ENCODE measurements at regions not wholly inside any gene's neighbourhood (a gene's known extent, or its start where the extent isn't known, plus 50 kb on each side); places are given as distances from the start of the nearest gene placed in this dataset.
"Not testable (repeated sequence)": the region's sequence is repeated elsewhere in the genome, so short reads cannot be mapped to it uniquely, and the experiment has no call there.

DNA sequence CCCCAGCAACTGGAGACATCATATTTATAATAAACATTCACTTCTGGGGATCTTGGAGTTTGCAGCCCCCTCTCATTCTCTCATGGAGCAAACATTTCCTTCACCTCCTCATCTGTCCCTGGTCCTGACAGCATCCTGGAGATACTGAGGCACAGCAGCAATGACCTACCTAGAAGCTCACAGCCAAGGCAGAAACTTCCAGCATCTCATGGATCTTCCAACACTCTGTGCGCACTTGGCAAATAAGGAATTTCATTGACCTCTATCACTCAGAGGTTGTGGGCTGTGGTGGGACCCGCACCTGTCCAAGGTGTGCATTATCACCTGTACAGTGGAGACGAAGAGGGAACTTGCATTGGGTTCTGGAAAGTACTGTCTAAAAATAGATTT lies 109.8 kb downstream of the GGTLC2 start:
- H3K27me3 ChIP-seq (ENCODE audit: control insufficient read depth, insufficient read depth, low read length), result peaks cover 56% of the 10 kb centered on the region
- no peak overlapping the region for H3K9ac ChIP-seq (ENCODE audit: low read depth, low read length)
- H3K4me1 ChIP-seq (ENCODE audit: control insufficient read depth, insufficient read depth, low read length), result no peaks in the 10 kb centered on the region
- H3K9me3 ChIP-seq (ENCODE audit: control insufficient read depth, insufficient read depth, low read length), result no peaks in the 10 kb centered on the region
- H3K4me3 ChIP-seq (ENCODE audit: low read depth, low read length), result no peak overlapping the region
- H3K36me3 ChIP-seq (ENCODE audit: control insufficient read depth, insufficient read depth, low read length), result no peaks in the 10 kb centered on the region
- no peak overlapping the region for H3K27ac ChIP-seq (ENCODE audit: low read depth, low read length)

- no peaks in the 10 kb centered on the region for H3K4me1 ChIP-seq (ENCODE audit: control insufficient read depth, insufficient read depth, low read length)
- H3K27ac ChIP-seq (ENCODE audit: low read depth, low read length), result no peak overlapping the region
- no peak overlapping the region for H3K4me3 ChIP-seq (ENCODE audit: low read depth, low read length)
- H3K27me3 ChIP-seq (ENCODE audit: control insufficient read depth, insufficient read depth, low read length), result peaks cover 59% of the 10 kb centered on the region
- no peaks in the 10 kb centered on the region for H3K36me3 ChIP-seq (ENCODE audit: control insufficient read depth, insufficient read depth, low read length)
- no peaks in the 10 kb centered on the region for H3K9me3 ChIP-seq (ENCODE audit: control insufficient read depth, insufficient read depth, low read length)
- no peak overlapping the region for H3K9ac ChIP-seq (ENCODE audit: low read depth, low read length)
Measured at GRCh38 chr22:22754961-22755777, 110.8 kb downstream of the GGTLC2 start.

DNA sequence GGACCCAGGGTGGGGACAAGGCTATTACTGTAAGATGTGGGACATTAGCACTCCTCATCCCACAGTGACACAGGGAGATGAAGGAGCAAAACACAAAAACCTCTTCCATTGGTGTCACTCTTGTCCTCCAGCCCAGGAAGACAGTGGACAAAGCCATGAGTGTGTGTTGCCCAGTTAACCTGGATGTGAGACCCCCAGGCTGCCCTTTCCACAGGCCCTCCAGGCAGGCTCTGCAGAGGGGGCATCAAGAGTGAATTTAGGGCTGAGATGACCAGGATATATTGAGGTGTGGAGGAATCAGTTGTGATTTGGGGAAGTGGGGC lies 111.3 kb downstream of the GGTLC2 start:
- H3K27me3 ChIP-seq (ENCODE audit: control insufficient read depth, insufficient read depth, low read length), result peaks cover 62% of the 10 kb centered on the region
- H3K4me1 ChIP-seq (ENCODE audit: control insufficient read depth, insufficient read depth, low read length), result no peaks in the 10 kb centered on the region
- H3K4me3 ChIP-seq (ENCODE audit: low read depth, low read length), result no peak overlapping the region
- no peak overlapping the region for H3K27ac ChIP-seq (ENCODE audit: low read depth, low read length)
- H3K9ac ChIP-seq (ENCODE audit: low read depth, low read length), result no peak overlapping the region
- no peaks in the 10 kb centered on the region for H3K9me3 ChIP-seq (ENCODE audit: control insufficient read depth, insufficient read depth, low read length)
- no peaks in the 10 kb centered on the region for H3K36me3 ChIP-seq (ENCODE audit: control insufficient read depth, insufficient read depth, low read length)

- no peak overlapping the region for H3K9ac ChIP-seq (ENCODE audit: low read depth, low read length)
- H3K4me3 ChIP-seq (ENCODE audit: low read depth, low read length), result no peak overlapping the region
- no peaks in the 10 kb centered on the region for H3K9me3 ChIP-seq (ENCODE audit: control insufficient read depth, insufficient read depth, low read length)
- no peaks in the 10 kb centered on the region for H3K36me3 ChIP-seq (ENCODE audit: control insufficient read depth, insufficient read depth, low read length)
- no peak overlapping the region for H3K27ac ChIP-seq (ENCODE audit: low read depth, low read length)
- peaks cover 58% of the 10 kb centered on the region for H3K27me3 ChIP-seq (ENCODE audit: control insufficient read depth, insufficient read depth, low read length)
- no peaks in the 10 kb centered on the region for H3K4me1 ChIP-seq (ENCODE audit: control insufficient read depth, insufficient read depth, low read length)
Measured at GRCh38 chr22:22756109-22756508, 111.7 kb downstream of the GGTLC2 start.

DNA sequence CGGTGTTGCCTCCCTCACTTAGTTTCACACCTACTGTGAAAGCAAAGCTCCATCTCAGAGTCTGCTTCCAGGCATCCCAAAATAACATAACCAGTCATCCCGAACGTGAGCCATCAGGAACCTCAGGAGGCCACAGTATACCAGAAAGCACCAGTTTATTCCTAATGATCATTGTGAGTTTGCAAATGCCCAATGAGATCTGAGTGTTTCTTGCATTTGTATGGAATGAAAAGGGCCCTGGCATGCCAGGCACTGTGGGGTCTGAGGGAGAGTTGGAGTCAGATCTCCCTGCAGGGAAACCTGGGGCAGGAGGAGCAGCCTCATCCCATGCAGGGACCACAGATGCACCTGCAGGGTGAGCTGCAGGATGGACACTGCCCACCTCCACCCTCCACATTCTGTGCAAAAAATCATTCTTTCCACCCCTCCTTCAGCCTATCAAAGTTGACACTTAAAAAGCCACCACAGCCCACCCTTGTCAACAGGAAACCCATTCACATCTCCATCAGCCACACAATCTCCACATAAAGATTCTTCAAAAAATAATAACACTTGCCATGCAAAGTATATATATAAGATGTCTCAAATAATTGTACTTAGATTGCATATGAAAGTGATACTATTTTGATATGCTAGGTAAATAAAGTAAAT lies 112.3 kb downstream of the GGTLC2 start:
- not testable (repeated sequence) for H3K27ac ChIP-seq (ENCODE audit: low read depth, low read length); H3K36me3 ChIP-seq (ENCODE audit: control insufficient read depth, insufficient read depth, low read length); H3K9ac ChIP-seq (ENCODE audit: low read depth, low read length); H3K4me1 ChIP-seq (ENCODE audit: control insufficient read depth, insufficient read depth, low read length); H3K4me3 ChIP-seq (ENCODE audit: low read depth, low read length); H3K9me3 ChIP-seq (ENCODE audit: control insufficient read depth, insufficient read depth, low read length)
- peaks cover 60% of the 10 kb centered on the region for H3K27me3 ChIP-seq (ENCODE audit: control insufficient read depth, insufficient read depth, low read length)

DNA sequence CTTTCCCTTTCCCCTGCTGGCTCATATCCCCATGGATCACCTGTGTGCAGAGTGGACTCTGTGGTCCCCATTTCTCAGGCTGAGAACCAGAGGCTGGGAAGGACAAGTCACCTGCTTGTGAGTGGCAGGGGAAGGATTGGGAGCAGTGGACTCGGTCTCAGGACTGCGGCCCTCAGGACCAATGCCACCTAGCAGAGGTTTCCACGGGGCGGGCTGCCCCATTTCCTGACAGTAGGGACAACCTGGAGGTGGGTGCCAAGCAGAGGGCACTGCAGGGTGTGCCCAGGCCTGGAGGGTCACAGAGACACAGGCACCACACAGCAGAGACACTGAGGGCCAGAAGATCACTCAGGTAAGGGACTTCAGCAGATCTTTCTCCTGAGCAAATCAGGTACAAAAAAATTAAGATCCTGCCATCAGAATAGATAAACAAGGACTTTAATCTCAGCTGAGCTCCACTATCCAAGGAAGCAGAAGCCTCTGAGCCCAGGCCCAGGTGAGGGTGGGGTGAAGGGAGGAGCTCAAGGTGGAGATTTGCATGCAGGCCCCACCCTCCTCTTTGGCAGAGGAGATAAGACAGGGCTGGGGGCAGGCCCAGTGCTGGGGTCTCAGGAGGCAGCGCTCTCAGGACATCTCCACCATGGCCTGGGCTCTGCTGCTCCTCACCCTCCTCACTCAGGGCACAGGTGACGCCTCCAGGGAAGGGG lies 113.8 kb downstream of the GGTLC2 start:
- H3K9me3 ChIP-seq (ENCODE audit: control insufficient read depth, insufficient read depth, low read length); H3K9ac ChIP-seq (ENCODE audit: low read depth, low read length); H3K36me3 ChIP-seq (ENCODE audit: control insufficient read depth, insufficient read depth, low read length); H3K27ac ChIP-seq (ENCODE audit: low read depth, low read length); H3K4me3 ChIP-seq (ENCODE audit: low read depth, low read length); H3K4me1 ChIP-seq (ENCODE audit: control insufficient read depth, insufficient read depth, low read length): not testable (repeated sequence)
- peaks cover 56% of the 10 kb centered on the region for H3K27me3 ChIP-seq (ENCODE audit: control insufficient read depth, insufficient read depth, low read length)

GRCh38 chr22:22759371-22759770 lies 115.0 kb downstream of the GGTLC2 start:
- no peak overlapping the region for H3K4me3 ChIP-seq (ENCODE audit: low read depth, low read length)
- H3K4me1 ChIP-seq (ENCODE audit: control insufficient read depth, insufficient read depth, low read length), result no peaks in the 10 kb centered on the region
- H3K9ac ChIP-seq (ENCODE audit: low read depth, low read length), result no peak overlapping the region
- no peak overlapping the region for H3K27ac ChIP-seq (ENCODE audit: low read depth, low read length)
- no peaks in the 10 kb centered on the region for H3K9me3 ChIP-seq (ENCODE audit: control insufficient read depth, insufficient read depth, low read length)
- H3K36me3 ChIP-seq (ENCODE audit: control insufficient read depth, insufficient read depth, low read length), result no peaks in the 10 kb centered on the region
- H3K27me3 ChIP-seq (ENCODE audit: control insufficient read depth, insufficient read depth, low read length), result peaks cover 61% of the 10 kb centered on the region

DNA sequence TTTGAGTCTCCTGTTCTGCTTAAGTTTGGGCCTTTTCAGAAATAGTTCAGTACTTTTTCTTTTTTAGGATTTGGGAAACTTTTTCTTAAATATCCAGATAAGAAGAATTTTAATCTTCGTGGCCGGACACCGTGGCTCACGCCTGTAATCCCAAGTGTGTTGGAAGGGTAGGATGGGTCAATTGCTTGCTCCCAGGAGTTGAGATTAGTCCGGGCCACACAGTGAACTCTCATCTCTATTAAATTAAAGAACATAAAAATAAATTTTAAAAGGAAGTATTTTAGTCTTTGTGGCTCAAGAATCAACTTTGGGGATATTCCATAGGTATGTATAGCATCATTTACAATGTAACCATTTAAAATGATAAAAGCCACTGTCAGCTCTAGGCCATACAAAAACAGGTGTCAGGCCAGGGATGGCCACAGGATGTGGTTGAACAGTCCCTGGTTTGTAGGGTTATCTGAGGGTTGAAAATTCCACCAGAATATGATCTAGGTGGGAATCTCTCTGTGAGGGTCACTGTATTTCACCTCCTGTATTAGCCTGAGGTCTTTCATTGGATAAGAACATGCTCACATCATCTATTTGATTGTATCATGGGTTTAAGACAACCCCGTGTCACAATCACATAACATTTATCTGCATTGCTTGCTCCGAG lies 115.6 kb downstream of the GGTLC2 start:
- Histone ChIP-seq H3K36me3 (ENCODE audit: control insufficient read depth, insufficient read depth, low read length) (no peaks in the 10 kb centered on the region), H3K27ac (ENCODE audit: low read depth, low read length) (no peak overlapping the region), H3K4me1 (ENCODE audit: control insufficient read depth, insufficient read depth, low read length) (no peaks in the 10 kb centered on the region), H3K4me3 (ENCODE audit: low read depth, low read length) (no peak overlapping the region), H3K9me3 (ENCODE audit: control insufficient read depth, insufficient read depth, low read length) (no peaks in the 10 kb centered on the region), H3K27me3 (ENCODE audit: control insufficient read depth, insufficient read depth, low read length) (peaks cover 56% of the 10 kb centered on the region), H3K9ac (ENCODE audit: low read depth, low read length) (no peak overlapping the region)

DNA sequence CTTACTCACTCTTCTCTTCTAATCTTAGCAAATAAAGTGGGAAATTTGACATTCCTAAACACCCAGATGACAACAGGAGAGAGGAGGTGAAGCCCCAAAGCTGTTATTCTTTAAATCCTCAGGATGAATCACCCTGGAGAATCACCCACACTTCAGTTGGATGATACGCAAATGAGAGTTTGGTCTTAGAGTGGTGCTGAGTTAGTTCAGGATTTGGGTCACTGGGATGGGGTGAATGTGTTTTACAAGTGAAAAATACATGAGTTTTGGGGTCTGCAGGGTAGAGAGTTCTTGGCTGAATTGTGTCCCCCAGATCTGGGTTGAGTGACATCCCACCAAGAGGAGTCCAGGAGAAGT lies 117.2 kb downstream of the GGTLC2 start:
- H3K4me3 ChIP-seq (ENCODE audit: low read depth, low read length), result no peak overlapping the region
- peaks cover 57% of the 10 kb centered on the region for H3K27me3 ChIP-seq (ENCODE audit: control insufficient read depth, insufficient read depth, low read length)
- no peaks in the 10 kb centered on the region for H3K36me3 ChIP-seq (ENCODE audit: control insufficient read depth, insufficient read depth, low read length)
- no peaks in the 10 kb centered on the region for H3K4me1 ChIP-seq (ENCODE audit: control insufficient read depth, insufficient read depth, low read length)
- no peaks in the 10 kb centered on the region for H3K9me3 ChIP-seq (ENCODE audit: control insufficient read depth, insufficient read depth, low read length)
- H3K9ac ChIP-seq (ENCODE audit: low read depth, low read length), result no peak overlapping the region
- H3K27ac ChIP-seq (ENCODE audit: low read depth, low read length), result no peak overlapping the region

- Histone ChIP-seq H3K9me3 (ENCODE audit: control insufficient read depth, insufficient read depth, low read length) (no peaks in the 10 kb centered on the region), H3K27ac (ENCODE audit: low read depth, low read length) (no peak overlapping the region), H3K36me3 (ENCODE audit: control insufficient read depth, insufficient read depth, low read length) (no peaks in the 10 kb centered on the region), H3K9ac (ENCODE audit: low read depth, low read length) (no peak overlapping the region), H3K27me3 (ENCODE audit: control insufficient read depth, insufficient read depth, low read length) (peaks cover 60% of the 10 kb centered on the region), H3K4me3 (ENCODE audit: low read depth, low read length) (no peak overlapping the region), H3K4me1 (ENCODE audit: control insufficient read depth, insufficient read depth, low read length) (no peaks in the 10 kb centered on the region)
Measured at GRCh38 chr22:22761963-22762772, 117.8 kb downstream of the GGTLC2 start.

Measured in HUES48 (cell line).